Ishikawa (cell line): ENCODE measurements at regions not wholly inside any gene's neighbourhood (a gene's known extent, or its start where the extent isn't known, plus 50 kb on each side); places are given as distances from the start of the nearest gene placed in this dataset.

Source experiments
- CEBPB ChIP-seq: IDR thresholded peaks from 2 replicates; pipeline ENCODE4 v1.6.1; 2012
- CREB1 ChIP-seq: IDR thresholded peaks from 2 replicates; pipeline ENCODE4 v1.6.1; 2012; ENCODE audit warnings: low read depth
- EGR1 ChIP-seq: IDR thresholded peaks from 2 replicates; pipeline ENCODE4 v1.6.1; 2012
- EP300 ChIP-seq: IDR thresholded peaks from 2 replicates; pipeline ENCODE4 v1.6.1; 2012; ENCODE audit warnings: borderline replicate concordance
- MAX ChIP-seq: IDR thresholded peaks from 2 replicates; pipeline ENCODE4 v1.6.1; 2012
- NFIC ChIP-seq: IDR thresholded peaks from 2 replicates; pipeline ENCODE4 v1.6.1; 2012
- RAD21 ChIP-seq: IDR thresholded peaks from 2 replicates; pipeline ENCODE4 v1.6.1; 2012; ENCODE audit warnings: low read depth
- REST ChIP-seq: IDR thresholded peaks from 2 replicates; pipeline ENCODE4 v1.6.1; 2012; ENCODE audit warnings: low read depth, mild to moderate bottlenecking
- TAF1 ChIP-seq: IDR thresholded peaks from 2 replicates; pipeline ENCODE4 v1.6.1; 2012; ENCODE audit warnings: low read depth, mild to moderate bottlenecking
- TEAD4 ChIP-seq: IDR thresholded peaks from 2 replicates; pipeline ENCODE4 v1.6.1; 2012
- USF1 ChIP-seq: IDR thresholded peaks from 2 replicates; pipeline ENCODE4 v1.6.1; 2012
- ZBTB7A ChIP-seq: IDR thresholded peaks from 2 replicates; pipeline ENCODE4 v1.6.1; 2012; ENCODE audit warnings: low read depth

- TF ChIP-seq EGR1 = no peak
- TF ChIP-seq REST = no peak
- no peak for TF ChIP-seq CEBPB
- TF ChIP-seq ZBTB7A = no peak
- no peak for TF ChIP-seq TAF1
- no peak for TF ChIP-seq RAD21
- no peak for TF ChIP-seq MAX
- TF ChIP-seq NFIC = no peak
- no peak for TF ChIP-seq USF1
- no peak for TF ChIP-seq EP300
- TF ChIP-seq TEAD4 = no peak
- no peak for TF ChIP-seq CREB1
Observed at GRCh38 chr7:49635800-49636199, 137.6 kb upstream of the VWC2 start.
